CD4-positive, alpha-beta T cell (primary cell): ENCODE measurements at regions not wholly inside any gene's neighbourhood (a gene's known extent, or its start where the extent isn't known, plus 50 kb on each side); places are given as distances from the start of the nearest gene placed in this dataset.
"Not testable (repeated sequence)": the region's sequence is repeated elsewhere in the genome, so short reads cannot be mapped to it uniquely, and the experiment has no call there.

Experiments used
- ATAC-seq: fragments of 200-7000 bp; cut with Tn5 transposase; one replicate; pipeline ENCODE4 v1.10.0; 2022; ENCODE audit warnings: mild to moderate bottlenecking; ENCODE audit not compliant: poor library complexity
- CTCF ChIA-PET: fragments of 350-600 bp; sonication (Branson Sonifier 250); formaldehyde crosslinking; loops from one replicate; lab custom pipeline; 2021; ENCODE audit warnings: antibody characterized with exemption, inconsistent platforms; lab: Charles Lee
- POLR2A ChIA-PET: fragments of 350-600 bp; sonication (Branson Sonifier 250); formaldehyde crosslinking; loops from one replicate; lab custom pipeline; 2021; ENCODE audit warnings: antibody characterized with exemption, inconsistent platforms; lab: Charles Lee
- DNase-seq, 14 experiments: peaks; one replicate each; pipeline ENCODE4 v3.0.0-alpha.2; 2013 to 2020; ENCODE audit warnings: mixed read lengths in 2 of 14
- H3K27ac ChIP-seq, 2 donors: one replicate each; pipeline versions ENCODE4 v1.5.1 to v1.7.0; 2013; ENCODE audit warnings: low read length in 2 of 2, low read depth in 1 of 2, mild to moderate bottlenecking in 1 of 2
- H3K27me3 ChIP-seq, 2 experiments: 1 replicate in 1 of 2; 2 replicates in 1 of 2; pipeline versions ENCODE4 v1.6.1 to v1.7.0; 2013; ENCODE audit warnings: low read length in 2 of 2, control low read depth in 1 of 2, mild to moderate bottlenecking in 1 of 2, moderate library complexity in 1 of 2; ENCODE audit not compliant: insufficient read depth in 2 of 2, control insufficient read depth in 1 of 2
- H3K36me3 ChIP-seq: one replicate; pipeline ENCODE4 v1.6.1; 2013; ENCODE audit warnings: low read length, control low read depth; ENCODE audit not compliant: insufficient read depth
- H3K4me1 ChIP-seq: one replicate; pipeline ENCODE4 v1.6.1; 2013; ENCODE audit warnings: low read length, control low read depth; ENCODE audit not compliant: insufficient read depth
- H3K4me3 ChIP-seq: one replicate; pipeline ENCODE4 v1.5.1; 2013; ENCODE audit warnings: mild to moderate bottlenecking, low read length, moderate library complexity
- H3K9me3 ChIP-seq, 2 experiments: 1 replicate in 1 of 2; 2 replicates in 1 of 2; pipeline versions ENCODE4 v1.6.1 to v1.7.0; 2013; ENCODE audit warnings: low read length in 2 of 2, mild to moderate bottlenecking in 2 of 2, control low read depth in 1 of 2, moderate library complexity in 1 of 2; ENCODE audit not compliant: control insufficient read depth in 1 of 2, insufficient read depth in 1 of 2
- H3K27ac Mint-ChIP-seq: one replicate; pipeline ENCODE4 v1.8.0; 2020; ENCODE audit warnings: mixed read lengths
- H3K27me3 Mint-ChIP-seq: one replicate; pipeline ENCODE4 v1.8.0; 2021; ENCODE audit warnings: mixed read lengths
- H3K36me3 Mint-ChIP-seq: one replicate; pipeline ENCODE4 v1.8.0; 2021; ENCODE audit warnings: low read depth, mixed read lengths
- H3K4me1 Mint-ChIP-seq: one replicate; pipeline ENCODE4 v1.8.0; 2021; ENCODE audit warnings: low read depth, mixed read lengths
- H3K4me3 Mint-ChIP-seq: one replicate; pipeline ENCODE4 v1.8.0; 2020; ENCODE audit warnings: mild to moderate bottlenecking, mixed read lengths
- H3K9me3 Mint-ChIP-seq: one replicate; pipeline ENCODE4 v1.8.0; 2020; ENCODE audit warnings: mixed read lengths
- intact Hi-C, 2 experiments: fragments of 100-400 bp; cut with DNase I in 1 of 2; cut with micrococcal nuclease in 1 of 2; formaldehyde crosslinking; loops; one replicate each; pipeline versions ENCODE4 v1.15.1 to v1.9.0; 2023 to 2025; cut with DNase I, micrococcal nuclease
- TF ChIP-seq, protein P1 (sequence below): fragments of 200-600 bp; IDR thresholded peaks from one replicate; pipeline ENCODE4 v1.8.0; 2022; ENCODE audit warnings: antibody characterized with exemption, mild to moderate bottlenecking

DNA sequence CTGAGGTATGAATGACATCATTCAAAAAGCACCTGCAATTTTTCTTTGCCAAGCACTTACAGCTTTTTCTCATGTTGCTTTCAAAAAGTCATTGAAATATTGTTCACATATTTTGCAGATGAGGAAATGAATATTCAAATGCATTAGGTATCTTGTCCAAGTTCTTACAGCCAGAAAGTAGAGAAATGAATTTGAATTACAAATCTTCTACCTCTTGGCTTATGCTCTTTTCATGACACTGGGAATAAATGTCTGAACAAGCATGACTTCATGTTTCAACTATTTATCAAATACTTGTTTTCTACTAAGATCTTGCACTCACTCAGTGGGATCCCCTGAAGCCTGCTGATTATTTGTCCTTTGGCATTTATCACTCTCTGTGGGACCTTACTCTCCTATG is 267.2 kb upstream of the BTG1 start:
- TF ChIP-seq, protein P1, sequence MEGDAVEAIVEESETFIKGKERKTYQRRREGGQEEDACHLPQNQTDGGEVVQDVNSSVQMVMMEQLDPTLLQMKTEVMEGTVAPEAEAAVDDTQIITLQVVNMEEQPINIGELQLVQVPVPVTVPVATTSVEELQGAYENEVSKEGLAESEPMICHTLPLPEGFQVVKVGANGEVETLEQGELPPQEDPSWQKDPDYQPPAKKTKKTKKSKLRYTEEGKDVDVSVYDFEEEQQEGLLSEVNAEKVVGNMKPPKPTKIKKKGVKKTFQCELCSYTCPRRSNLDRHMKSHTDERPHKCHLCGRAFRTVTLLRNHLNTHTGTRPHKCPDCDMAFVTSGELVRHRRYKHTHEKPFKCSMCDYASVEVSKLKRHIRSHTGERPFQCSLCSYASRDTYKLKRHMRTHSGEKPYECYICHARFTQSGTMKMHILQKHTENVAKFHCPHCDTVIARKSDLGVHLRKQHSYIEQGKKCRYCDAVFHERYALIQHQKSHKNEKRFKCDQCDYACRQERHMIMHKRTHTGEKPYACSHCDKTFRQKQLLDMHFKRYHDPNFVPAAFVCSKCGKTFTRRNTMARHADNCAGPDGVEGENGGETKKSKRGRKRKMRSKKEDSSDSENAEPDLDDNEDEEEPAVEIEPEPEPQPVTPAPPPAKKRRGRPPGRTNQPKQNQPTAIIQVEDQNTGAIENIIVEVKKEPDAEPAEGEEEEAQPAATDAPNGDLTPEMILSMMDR = no peak
- Mint-ChIP-seq H3K27me3 (no peaks in the 10 kb centered on the region), H3K4me3 (no peak overlapping the region), H3K4me1 (peaks cover 52% of the 10 kb centered on the region), H3K36me3 (no peaks in the 10 kb centered on the region), H3K9me3 (peaks cover 1% of the 10 kb centered on the region), H3K27ac (no peak overlapping the region)
- H3K4me3 ChIP-seq = no peak overlapping the region
- H3K27ac ChIP-seq = no peak overlapping the region
- intact Hi-C loops = no loop called here
- CTCF ChIA-PET = no interaction called here
- POLR2A ChIA-PET = interaction anchor here (2.8 kb wide), 1 partner anchor 14 kb away, joined by 12 read pairs; no protein-coding TSS in a partner anchor
- H3K27me3 ChIP-seq = no peaks in the 10 kb centered on the region
- H3K4me1 ChIP-seq = peaks cover 7% of the 10 kb centered on the region
- ATAC-seq (no peak), DNase-seq (no peak)
- H3K9me3 ChIP-seq = no peaks in the 10 kb centered on the region
- no peaks in the 10 kb centered on the region for H3K36me3 ChIP-seq

DNA sequence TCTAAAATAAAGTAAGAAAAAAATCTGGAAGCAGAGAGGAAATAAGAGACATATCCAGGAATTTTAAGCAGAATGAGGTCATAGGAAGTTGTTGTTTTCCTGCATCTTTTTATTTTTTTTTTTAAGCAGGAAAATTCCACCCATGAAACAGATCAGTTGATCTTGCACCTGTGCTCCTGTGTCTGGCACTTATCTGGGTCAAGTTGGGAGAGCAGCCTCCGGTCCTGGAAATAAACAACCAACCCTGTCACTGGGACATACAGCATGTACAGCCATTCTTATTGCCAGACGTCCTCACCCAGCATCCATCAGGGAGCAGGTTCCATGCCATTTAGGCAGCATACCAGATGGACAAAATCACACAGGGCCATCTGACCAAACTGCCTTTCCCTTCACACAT is 266.0 kb upstream of the BTG1 start:
- intact Hi-C loops = no loop called here
- Histone ChIP-seq H3K4me3 (no peak overlapping the region), H3K4me1 (peaks cover 15% of the 10 kb centered on the region), H3K9me3 (peaks cover 0 to 3% of the 10 kb centered on the region in 2 experiments), H3K27me3 (no peaks in the 10 kb centered on the region), H3K36me3 (no peaks in the 10 kb centered on the region), H3K27ac (no peak overlapping the region)
- DNase-seq (no peak), ATAC-seq (no peak)
- TF ChIP-seq, protein P1 = no peak
- Mint-ChIP-seq H3K36me3 (no peaks in the 10 kb centered on the region), H3K4me3 (no peak overlapping the region), H3K27ac (no peak overlapping the region), H3K4me1 (peaks cover 59% of the 10 kb centered on the region), H3K9me3 (peaks cover 1% of the 10 kb centered on the region), H3K27me3 (no peaks in the 10 kb centered on the region)
- CTCF ChIA-PET = no interaction called here
- POLR2A ChIA-PET = no interaction called here

DNA sequence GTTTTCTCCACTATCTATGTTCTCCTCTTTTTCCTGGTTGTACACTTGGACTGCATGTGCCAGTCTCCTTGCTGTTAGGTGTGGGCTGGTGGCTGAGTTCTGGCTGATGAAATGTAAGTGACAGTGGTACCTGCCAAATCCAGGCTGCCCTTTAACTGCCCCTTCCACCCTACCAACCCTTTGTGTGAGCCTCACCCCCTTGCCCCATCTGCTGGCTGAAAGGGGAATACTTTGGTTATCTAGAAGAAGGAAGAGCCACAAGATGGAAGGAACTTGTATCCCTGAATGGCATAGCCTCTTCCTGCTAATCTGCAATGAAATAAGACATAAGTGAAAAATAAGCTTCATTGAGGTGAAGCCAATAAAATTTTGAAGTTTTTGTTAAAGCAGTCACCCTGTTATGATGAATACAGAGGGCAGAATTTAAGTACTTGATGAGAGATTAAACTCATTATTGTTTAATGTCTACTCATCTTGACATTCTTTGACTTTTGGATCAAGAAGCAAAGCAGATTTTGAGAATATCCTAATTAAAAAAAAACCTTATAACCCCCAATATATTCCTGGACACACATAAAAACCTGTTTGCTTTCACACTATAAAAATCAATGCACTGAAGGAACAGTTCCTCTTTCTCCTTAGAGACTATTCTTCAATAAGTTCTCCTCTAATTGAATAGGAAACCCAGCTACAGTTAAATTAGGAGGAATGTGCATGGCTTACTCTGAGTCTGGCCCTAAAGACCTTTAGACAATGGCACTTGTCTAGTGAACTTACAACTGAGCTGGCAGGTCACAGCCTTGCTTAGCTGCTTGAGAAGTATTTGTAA is 262.6 kb upstream of the BTG1 start:
- H3K27ac Mint-ChIP-seq = peak overlapping the region; percentile 40
- ATAC-seq (no peak), DNase-seq (peak in 7 of 14 experiments; percentile 21 to 76 (median 59))
- Histone ChIP-seq H3K9me3 (peaks cover 0 to 9% of the 10 kb centered on the region in 2 experiments), H3K27me3 (no peaks in the 10 kb centered on the region), H3K4me1 (peaks cover 43% of the 10 kb centered on the region), H3K27ac (no peak overlapping the region), H3K36me3 (no peaks in the 10 kb centered on the region), H3K4me3 (no peak overlapping the region)
- TF ChIP-seq, protein P1 = no peak
- ChIA-PET CTCF (interaction anchor here (0.7 to 2.0 kb wide), 7 partner anchors 10 to 200 kb away, joined by 3 to 7 read pairs (median 3); no protein-coding TSS in a partner anchor), POLR2A (interaction anchor here (0.8 to 10.5 kb wide), 5 partner anchors 9 to 271 kb away, joined by 3 to 210 read pairs (median 6); partner anchors contain the start of gene BTG1)
- peak overlapping the region; percentile 9 for H3K4me3 Mint-ChIP-seq
- H3K9me3 Mint-ChIP-seq = peaks cover 1% of the 10 kb centered on the region
- H3K36me3 Mint-ChIP-seq = peaks cover 8% of the 10 kb centered on the region
- peaks cover 73% of the 10 kb centered on the region for H3K4me1 Mint-ChIP-seq
- no peaks in the 10 kb centered on the region for H3K27me3 Mint-ChIP-seq
- intact Hi-C loops = no loop called here

DNA sequence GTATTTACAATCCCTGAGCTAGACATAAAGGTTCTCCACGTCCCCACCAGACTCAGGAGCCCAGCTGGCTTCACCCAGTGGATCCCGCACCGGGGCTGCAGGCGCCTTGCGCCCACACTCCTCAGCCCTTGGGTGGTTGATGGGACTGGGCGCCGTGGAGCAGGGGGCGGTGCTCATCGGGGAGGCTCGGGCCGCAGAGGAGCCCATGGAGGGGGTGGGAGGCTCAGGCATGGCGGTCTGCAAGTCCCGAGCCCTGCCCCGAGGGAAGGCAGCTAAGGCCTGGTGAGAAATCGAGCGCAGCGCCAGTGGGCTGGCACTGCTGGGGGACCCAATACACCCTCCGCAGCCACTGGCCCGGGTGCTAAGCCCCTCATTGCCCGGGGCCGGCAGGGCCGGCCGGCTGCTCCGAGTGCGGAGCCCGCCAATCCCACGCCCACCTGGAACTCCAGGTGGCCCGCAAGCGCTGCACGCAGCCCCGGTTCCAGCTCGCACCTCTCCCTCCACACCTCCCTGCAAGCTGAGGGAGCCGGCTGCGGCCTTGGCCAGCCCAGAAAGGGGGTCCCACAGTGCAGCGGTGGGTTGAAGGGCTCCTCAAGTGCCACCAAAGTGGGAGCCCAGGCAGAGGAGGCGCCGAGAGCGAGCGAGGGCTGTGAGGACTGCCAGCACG is 260.9 kb upstream of the BTG1 start:
- intact Hi-C loops, H3K9me3 Mint-ChIP-seq, H3K27ac ChIP-seq, H3K9me3 ChIP-seq, ATAC-seq, DNase-seq, H3K27me3 Mint-ChIP-seq, H3K27me3 ChIP-seq, H3K36me3 ChIP-seq, H3K4me3 Mint-ChIP-seq, H3K4me3 ChIP-seq, H3K36me3 Mint-ChIP-seq: not testable (repeated sequence)
- H3K4me1 Mint-ChIP-seq = peaks cover 90% of the 10 kb centered on the region
- H3K27ac Mint-ChIP-seq = peak overlapping the region; percentile 95
- POLR2A ChIA-PET = interaction anchor here (0.7 to 10.5 kb wide), 5 partner anchors 9 to 356 kb away, joined by 3 to 210 read pairs (median 3); partner anchors contain the start of gene BTG1
- peaks cover 59% of the 10 kb centered on the region for H3K4me1 ChIP-seq
- CTCF ChIA-PET = interaction anchor here (2.0 kb wide), 1 partner anchor 8 kb away, joined by 7 read pairs; no protein-coding TSS in a partner anchor
